ENCODE measurements at regions not wholly inside any gene's neighbourhood (a gene's known extent, or its start where the extent isn't known, plus 50 kb on each side); places are given as distances from the start of the nearest gene placed in this dataset.

DNA sequence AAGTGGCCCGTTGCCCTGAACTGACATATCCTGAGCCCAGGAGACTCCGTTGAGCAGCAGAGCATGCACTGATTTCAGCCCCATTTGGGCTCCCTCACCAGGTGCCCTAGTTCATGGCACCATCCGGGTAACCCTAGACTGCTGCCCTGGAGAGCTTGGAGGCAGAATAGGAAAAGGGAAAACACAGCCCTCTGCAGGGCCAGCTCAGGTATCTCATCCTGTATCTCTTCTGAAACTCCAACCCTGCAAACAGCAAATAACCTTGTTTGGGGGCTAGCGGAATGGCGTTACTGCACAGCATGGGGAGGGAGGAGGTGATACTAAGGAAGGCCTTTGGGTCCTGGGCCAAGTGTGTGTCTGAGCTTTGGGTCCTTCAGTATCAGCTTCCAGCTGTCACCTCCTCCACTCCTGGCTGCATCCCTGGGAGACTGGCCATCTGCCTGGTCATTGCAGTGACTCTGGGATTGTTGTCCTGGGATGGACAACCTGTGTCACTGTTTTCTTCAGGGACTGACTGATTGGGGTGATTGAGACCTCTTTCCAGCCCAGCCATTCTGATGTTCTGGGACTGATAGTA is 233.8 kb upstream of the SKOR2 start:
- no peak for TF ChIP-seq CTCF (conservative IDR thresholded peaks at IDR 0.05)
- TF ChIP-seq EZH2 (IDR thresholded peaks at IDR 0.05; ENCODE audit: low read depth), result no peak
- no peak overlapping the region for H3K4me2 ChIP-seq
- intact Hi-C loops (cut with micrococcal nuclease; ENCODE audit: unreplicated experiment), result no loop called here
- H3K27me3 ChIP-seq (ENCODE audit: insufficient read depth, low read depth), result peaks cover 63% of the 10 kb centered on the region
- no peak for DNase-seq
- no peaks in the 10 kb centered on the region for H4K20me1 ChIP-seq (ENCODE audit: insufficient read depth)
- no peaks in the 10 kb centered on the region for H3K9me2 ChIP-seq (ENCODE audit: insufficient read depth)
- H3K79me2 ChIP-seq (ENCODE audit: low read depth), result no peaks in the 10 kb centered on the region
- no peaks in the 10 kb centered on the region for H3K4me1 ChIP-seq (replicated peaks; ENCODE audit: insufficient read depth)
- H3F3A ChIP-seq (ENCODE audit: insufficient read depth, low read depth), result no peaks in the 10 kb centered on the region
- no peaks in the 10 kb centered on the region for H3K36me3 ChIP-seq (ENCODE audit: low read depth)
- ChIA-PET CTCF (no interaction called here), POLR2A (ENCODE audit: unreplicated experiment) (no interaction called here)
- H3K27ac ChIP-seq, result no peak overlapping the region
- no TSS peak for BruUV-seq (replicated peaks)
- H3K4me3 ChIP-seq, result no peak overlapping the region
- no peak overlapping the region for H2AFZ ChIP-seq
- no peaks in the 10 kb centered on the region for H3K9me3 ChIP-seq (ENCODE audit: insufficient read depth, low read depth)

DNA sequence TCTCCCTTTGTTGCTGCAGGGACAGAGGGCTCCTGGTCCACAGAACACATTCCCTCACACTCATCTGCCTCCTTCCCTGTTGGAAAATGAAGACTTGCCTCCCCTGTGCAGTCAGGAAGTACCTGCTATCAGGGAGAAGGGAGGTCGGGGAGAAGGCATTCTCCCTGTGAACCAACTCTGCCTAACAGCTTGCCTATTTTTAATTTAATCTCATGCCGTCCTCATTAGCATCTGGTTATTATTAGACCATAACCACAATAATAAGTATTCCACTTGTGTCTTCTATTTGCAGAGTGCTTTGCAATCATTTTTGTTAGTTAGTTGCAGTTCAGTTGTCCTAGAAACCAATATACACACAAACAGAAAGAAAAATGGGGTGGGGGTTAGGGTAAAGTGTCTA is 232.6 kb upstream of the SKOR2 start:
- peaks cover 66% of the 10 kb centered on the region for H3K27me3 ChIP-seq (ENCODE audit: insufficient read depth, low read depth)
- H3K79me2 ChIP-seq (ENCODE audit: low read depth), result no peaks in the 10 kb centered on the region
- intact Hi-C loops (cut with micrococcal nuclease; ENCODE audit: unreplicated experiment), result no loop called here
- no peak overlapping the region for H3K27ac ChIP-seq
- no peaks in the 10 kb centered on the region for H3F3A ChIP-seq (ENCODE audit: insufficient read depth, low read depth)
- no peaks in the 10 kb centered on the region for H3K9me3 ChIP-seq (ENCODE audit: insufficient read depth, low read depth)
- no peaks in the 10 kb centered on the region for H4K20me1 ChIP-seq (ENCODE audit: insufficient read depth)
- TF ChIP-seq EZH2 (IDR thresholded peaks at IDR 0.05; ENCODE audit: low read depth), result no peak
- no peak for TF ChIP-seq CTCF (conservative IDR thresholded peaks at IDR 0.05)
- ChIA-PET POLR2A (ENCODE audit: unreplicated experiment) (no interaction called here), CTCF (no interaction called here)
- BruUV-seq (replicated peaks), result no TSS peak
- no peaks in the 10 kb centered on the region for H3K9me2 ChIP-seq (ENCODE audit: insufficient read depth)
- H3K4me2 ChIP-seq, result no peak overlapping the region
- H3K4me3 ChIP-seq, result no peak overlapping the region
- H3K4me1 ChIP-seq (replicated peaks; ENCODE audit: insufficient read depth), result no peaks in the 10 kb centered on the region
- DNase-seq, result no peak
- no peak overlapping the region for H2AFZ ChIP-seq
- H3K36me3 ChIP-seq (ENCODE audit: low read depth), result no peaks in the 10 kb centered on the region

- TF ChIP-seq CTCF (conservative IDR thresholded peaks at IDR 0.05), result no peak
- TF ChIP-seq EZH2 (IDR thresholded peaks at IDR 0.05; ENCODE audit: low read depth), result no peak
- Histone ChIP-seq H3K36me3 (ENCODE audit: low read depth) (no peaks in the 10 kb centered on the region), H3K9me2 (ENCODE audit: insufficient read depth) (no peaks in the 10 kb centered on the region), H3K27me3 (ENCODE audit: insufficient read depth, low read depth) (peaks cover 52% of the 10 kb centered on the region), H3K79me2 (ENCODE audit: low read depth) (no peaks in the 10 kb centered on the region), H3K4me3 (no peak overlapping the region), H4K20me1 (ENCODE audit: insufficient read depth) (no peaks in the 10 kb centered on the region), H3K4me1 (replicated peaks; ENCODE audit: insufficient read depth) (no peaks in the 10 kb centered on the region), H3F3A (ENCODE audit: insufficient read depth, low read depth) (no peaks in the 10 kb centered on the region), H3K4me2 (no peak overlapping the region), H3K27ac (no peak overlapping the region), H3K9me3 (ENCODE audit: insufficient read depth, low read depth) (no peaks in the 10 kb centered on the region), H2AFZ (no peak overlapping the region)
- intact Hi-C loops (cut with micrococcal nuclease; ENCODE audit: unreplicated experiment), result no loop called here
- ChIA-PET CTCF (no interaction called here), POLR2A (ENCODE audit: unreplicated experiment) (no interaction called here)
- no peak for DNase-seq
- no TSS peak for BruUV-seq (replicated peaks)
These were observed 228.7 kb upstream of the SKOR2 start for GRCh38 chr18:47480166-47480565.
